Activated B cell treated with CpG ODN at 0.5 μM for 24 hours (primary cell): ENCODE measurements at regions not wholly inside any gene's neighbourhood (a gene's known extent, or its start where the extent isn't known, plus 50 kb on each side); places are given as distances from the start of the nearest gene placed in this dataset.
"Not testable (repeated sequence)": the region's sequence is repeated elsewhere in the genome, so short reads cannot be mapped to it uniquely, and the experiment has no call there.

Source experiments
- ATAC-seq: fragments of 200-7000 bp; cut with Tn5 transposase; one replicate; pipeline ENCODE4 v1.10.0; 2021; ENCODE audit warnings: low read depth, mild to moderate bottlenecking, moderate library complexity
- CTCF ChIA-PET: fragments of 350-600 bp; sonication (Branson Sonifier 250); formaldehyde crosslinking; loops from one replicate; lab custom pipeline; 2021; ENCODE audit warnings: antibody characterized with exemption; lab: Charles Lee
- POLR2A ChIA-PET: fragments of 350-600 bp; sonication (Branson Sonifier 250); formaldehyde crosslinking; loops from one replicate; lab custom pipeline; 2021; ENCODE audit warnings: antibody characterized with exemption; lab: Charles Lee
- DNase-seq: peaks from one replicate; pipeline ENCODE4 v3.0.0; 2022
- H3K27ac Mint-ChIP-seq: one replicate; pipeline ENCODE4 v1.8.0; 2020; ENCODE audit warnings: mixed read lengths
- H3K27me3 Mint-ChIP-seq: one replicate; pipeline ENCODE4 v1.8.0; 2021; ENCODE audit warnings: mixed read lengths
- H3K36me3 Mint-ChIP-seq: one replicate; pipeline ENCODE4 v1.8.0; 2021; ENCODE audit warnings: low read depth, mixed read lengths
- H3K4me1 Mint-ChIP-seq: one replicate; pipeline ENCODE4 v1.8.0; 2021; ENCODE audit warnings: mixed read lengths
- H3K4me3 Mint-ChIP-seq: one replicate; pipeline ENCODE4 v1.8.0; 2020; ENCODE audit warnings: mild to moderate bottlenecking, mixed read lengths
- H3K9me3 Mint-ChIP-seq: one replicate; pipeline ENCODE4 v1.8.0; 2020; ENCODE audit warnings: mixed read lengths
- CTCF ChIP-seq: fragments of 200-600 bp; IDR thresholded peaks from one replicate; pipeline ENCODE4 v1.8.0; 2022; ENCODE audit warnings: antibody characterized with exemption, mild to moderate bottlenecking
- intact Hi-C: fragments of 100-400 bp; cut with micrococcal nuclease; formaldehyde crosslinking; loops from one replicate; pipeline ENCODE4 v1.15.1; 2024

DNA sequence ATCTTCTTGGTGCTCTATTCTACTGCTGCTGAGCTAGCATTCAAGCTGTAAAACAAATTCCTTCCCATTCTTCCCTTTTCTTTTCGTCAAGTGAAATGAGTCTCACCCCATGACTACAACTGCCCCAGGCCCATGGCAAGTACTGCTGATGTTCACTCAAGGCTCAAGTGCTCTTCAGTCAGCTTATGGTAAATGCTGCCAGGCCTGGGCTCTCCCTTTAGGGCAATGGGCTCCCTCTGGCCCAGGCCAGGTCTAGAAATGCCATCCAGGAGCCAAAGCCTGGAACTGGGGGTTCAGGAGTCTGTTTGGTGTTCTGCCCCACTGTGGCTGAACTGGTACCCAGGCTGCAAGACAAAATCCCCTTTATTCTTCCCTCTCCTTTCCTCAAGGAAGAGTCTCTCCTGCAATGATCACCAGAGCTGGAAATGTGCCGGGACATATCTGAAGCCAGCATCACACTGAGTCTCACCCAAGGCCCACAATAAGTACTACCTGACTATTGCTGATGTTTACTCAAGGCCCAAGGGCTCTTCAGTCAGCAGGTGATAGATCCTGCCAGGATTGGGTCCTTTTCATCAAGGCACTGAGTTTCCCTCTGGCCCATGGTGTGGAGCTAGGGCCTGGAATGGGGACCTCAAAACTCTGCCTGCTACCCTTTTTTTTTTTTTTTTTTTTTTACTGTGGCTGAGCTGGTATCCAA, 205.0 kb upstream of the STAC start:
- peaks cover 1% of the 10 kb centered on the region for H3K27me3 Mint-ChIP-seq

GRCh38 chr3:36175916-36176461, 204.3 kb upstream of the STAC start:
- no peaks in the 10 kb centered on the region for H3K4me1 Mint-ChIP-seq
- no peak overlapping the region for H3K27ac Mint-ChIP-seq
- ATAC-seq (no peak), DNase-seq (no peak)
- H3K36me3 Mint-ChIP-seq: no peaks in the 10 kb centered on the region
- H3K4me3 Mint-ChIP-seq: no peak overlapping the region
- ChIA-PET CTCF (no interaction called here), POLR2A (no interaction called here)
- intact Hi-C loops: no loop called here
- no peaks in the 10 kb centered on the region for H3K9me3 Mint-ChIP-seq
- peaks cover 1% of the 10 kb centered on the region for H3K27me3 Mint-ChIP-seq
- no peak for TF ChIP-seq CTCF

More for the DNA sequence above, 205.0 kb upstream of the STAC start:
- Mint-ChIP-seq H3K27ac (no peak overlapping the region), H3K4me1 (no peaks in the 10 kb centered on the region), H3K9me3 (no peaks in the 10 kb centered on the region), H3K4me3 (no peak overlapping the region), H3K36me3 (no peaks in the 10 kb centered on the region)
- no peak for TF ChIP-seq CTCF
- DNase-seq (no peak), ATAC-seq (no peak)
- POLR2A ChIA-PET: no interaction called here
- intact Hi-C loops: no loop called here
- CTCF ChIA-PET: no interaction called here

GRCh38 chr3:36178018-36178417, 202.3 kb upstream of the STAC start:
- intact Hi-C loops: no loop called here
- no peak for DNase-seq
- H3K4me1 Mint-ChIP-seq: no peaks in the 10 kb centered on the region
- H3K27me3 Mint-ChIP-seq: peaks cover 1% of the 10 kb centered on the region
- H3K27ac Mint-ChIP-seq: no peak overlapping the region
- no peaks in the 10 kb centered on the region for H3K9me3 Mint-ChIP-seq
- CTCF ChIA-PET: no interaction called here
- POLR2A ChIA-PET: no interaction called here
- TF ChIP-seq CTCF: no peak
- H3K36me3 Mint-ChIP-seq: no peaks in the 10 kb centered on the region
- no peak for ATAC-seq
- no peak overlapping the region for H3K4me3 Mint-ChIP-seq

- ATAC-seq: no peak
- Mint-ChIP-seq H3K4me3 (no peak overlapping the region), H3K9me3 (no peaks in the 10 kb centered on the region), H3K27ac (no peak overlapping the region), H3K36me3 (no peaks in the 10 kb centered on the region), H3K27me3 (no peaks in the 10 kb centered on the region), H3K4me1 (no peaks in the 10 kb centered on the region)
- CTCF ChIA-PET: no interaction called here
- no peak for DNase-seq
- TF ChIP-seq CTCF: no peak
- intact Hi-C loops: no loop called here
- POLR2A ChIA-PET: no interaction called here
These were observed 198.3 kb upstream of the STAC start for GRCh38 chr3:36182024-36182423.

DNA sequence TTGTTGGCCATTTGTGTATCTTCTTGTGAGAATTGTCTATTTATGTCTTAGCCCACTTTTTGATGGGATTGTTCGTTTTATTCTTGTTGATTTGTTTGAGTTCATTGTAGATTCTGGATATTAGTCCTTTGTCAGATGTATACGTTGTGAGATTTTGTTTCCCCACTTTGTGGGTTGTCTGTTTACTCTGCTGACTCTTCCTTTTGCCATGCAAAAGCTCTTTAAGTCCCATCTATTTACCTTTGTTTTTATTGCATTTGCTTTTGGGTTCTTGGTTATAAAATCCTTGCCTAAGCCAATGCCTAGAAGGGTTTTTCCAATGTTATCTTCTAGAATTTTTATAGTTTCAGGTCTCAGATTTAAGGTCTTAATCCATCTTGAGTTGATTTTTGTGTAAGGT, 193.1 kb upstream of the STAC start:
- ATAC-seq, H3K27ac Mint-ChIP-seq, DNase-seq, H3K36me3 Mint-ChIP-seq, POLR2A ChIA-PET, CTCF ChIA-PET, intact Hi-C loops, H3K9me3 Mint-ChIP-seq, H3K4me1 Mint-ChIP-seq, H3K27me3 Mint-ChIP-seq, H3K4me3 Mint-ChIP-seq: not testable (repeated sequence)

GRCh38 chr3:36192901-36193300, 187.4 kb upstream of the STAC start:
- Mint-ChIP-seq H3K36me3 (no peaks in the 10 kb centered on the region), H3K4me1 (no peaks in the 10 kb centered on the region), H3K4me3 (no peak overlapping the region), H3K27me3 (no peaks in the 10 kb centered on the region), H3K27ac (no peak overlapping the region), H3K9me3 (peaks cover 5% of the 10 kb centered on the region)
- CTCF ChIA-PET: no interaction called here
- no peak for TF ChIP-seq CTCF
- no peak for DNase-seq
- POLR2A ChIA-PET: no interaction called here
- intact Hi-C loops: no loop called here
- no peak for ATAC-seq
